ENCODE measurements at regions not wholly inside any gene's neighbourhood (a gene's known extent, or its start where the extent isn't known, plus 50 kb on each side); places are given as distances from the start of the nearest gene placed in this dataset.

- no peak for DNase-seq (ENCODE audit: low read depth in 2 of 2)
These were observed 152.8 kb downstream of the BCL11A start for GRCh38 chr2:60400462-60401246.

GRCh38 chr2:60394463-60394862, 159.0 kb downstream of the BCL11A start:
- DNase-seq (ENCODE audit: low read depth in 2 of 2), result no peak

GRCh38 chr2:60391649-60392375, 161.6 kb downstream of the BCL11A start:
- DNase-seq (ENCODE audit: low read depth in 2 of 2), result no peak

- DNase-seq (ENCODE audit: low read depth in 2 of 2), result no peak
These were observed 162.2 kb downstream of the BCL11A start for GRCh38 chr2:60391230-60391629.

- DNase-seq (ENCODE audit: low read depth in 2 of 2), result no peak
These were observed 167.0 kb downstream of the BCL11A start for GRCh38 chr2:60386436-60386835.

GRCh38 chr2:60385648-60386047, 167.8 kb downstream of the BCL11A start:
- no peak for DNase-seq (ENCODE audit: low read depth in 2 of 2)

GRCh38 chr2:60383401-60384143, 169.9 kb downstream of the BCL11A start:
- no peak for DNase-seq (ENCODE audit: low read depth in 2 of 2)

GRCh38 chr2:60380411-60380810, 173.0 kb downstream of the BCL11A start:
- DNase-seq (ENCODE audit: low read depth in 2 of 2), result no peak

- DNase-seq (ENCODE audit: low read depth in 2 of 2), result no peak
These were observed 173.8 kb downstream of the BCL11A start for GRCh38 chr2:60379684-60380083.

GRCh38 chr2:60379216-60379615, 174.2 kb downstream of the BCL11A start:
- no peak for DNase-seq (ENCODE audit: low read depth in 2 of 2)

GRCh38 chr2:60377825-60378224, 175.6 kb downstream of the BCL11A start:
- no peak for DNase-seq (ENCODE audit: low read depth in 2 of 2)

GRCh38 chr2:60376252-60376651, 177.2 kb downstream of the BCL11A start:
- no peak for DNase-seq (ENCODE audit: low read depth in 2 of 2)

GRCh38 chr2:60371681-60372080, 181.8 kb downstream of the BCL11A start:
- no peak for DNase-seq (ENCODE audit: low read depth in 2 of 2)

GRCh38 chr2:60371219-60371618, 182.2 kb downstream of the BCL11A start:
- no peak for DNase-seq (ENCODE audit: low read depth in 2 of 2)

- no peak for DNase-seq (ENCODE audit: low read depth in 2 of 2)
These were observed 182.6 kb downstream of the BCL11A start for GRCh38 chr2:60370814-60371213.

- no peak for DNase-seq (ENCODE audit: low read depth in 2 of 2)
These were observed 185.0 kb downstream of the BCL11A start for GRCh38 chr2:60368456-60368855.

- DNase-seq (ENCODE audit: low read depth in 2 of 2), result no peak
These were observed 187.2 kb downstream of the BCL11A start for GRCh38 chr2:60366135-60366712.

- no peak for DNase-seq (ENCODE audit: low read depth in 2 of 2)
These were observed 187.9 kb downstream of the BCL11A start for GRCh38 chr2:60365556-60365955.

GRCh38 chr2:60364491-60364890, 189.0 kb downstream of the BCL11A start:
- no peak for DNase-seq (ENCODE audit: low read depth in 2 of 2)

- no peak for DNase-seq (ENCODE audit: low read depth in 2 of 2)
These were observed 192.0 kb downstream of the BCL11A start for GRCh38 chr2:60361498-60361897.

- no peak for DNase-seq (ENCODE audit: low read depth in 2 of 2)
These were observed 193.9 kb downstream of the BCL11A start for GRCh38 chr2:60359569-60359968.

GRCh38 chr2:60358476-60358875, 195.0 kb downstream of the BCL11A start:
- no peak for DNase-seq (ENCODE audit: low read depth in 2 of 2)

All from stimulated activated CD4-positive, alpha-beta T cell treated with anti-CD3 and anti-CD28 coated beads, Interleukin-4, amount 100 ng/mL, for 48 hours (primary cell).